ENCODE measurements at regions not wholly inside any gene's neighbourhood (a gene's known extent, or its start where the extent isn't known, plus 50 kb on each side); places are given as distances from the start of the nearest gene placed in this dataset.

DNA sequence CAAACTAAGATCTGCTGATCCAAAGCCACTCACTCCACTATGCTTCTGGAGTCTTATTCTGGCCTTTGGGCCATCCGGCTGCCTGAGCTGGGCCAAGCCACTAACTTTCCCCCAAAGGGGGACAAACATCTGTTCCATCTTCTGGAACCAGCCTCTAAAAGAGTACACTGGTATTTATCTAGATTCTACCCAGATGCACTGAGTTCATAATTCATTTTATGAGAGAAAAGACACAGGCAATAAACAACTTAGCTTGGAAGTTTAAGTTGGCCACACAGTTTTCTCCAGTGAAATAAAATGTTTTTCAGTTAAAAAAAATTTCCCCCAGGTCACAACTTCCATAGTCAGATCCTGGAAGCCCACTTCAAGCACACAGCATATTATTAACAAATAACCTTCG, 80.1 kb upstream of the ARHGEF3 start:
- TF ChIP-seq POLR2AphosphoS5 (IDR thresholded peaks at IDR 0.05; ENCODE audit: low read depth) = no peak
- TF ChIP-seq, protein P1, sequence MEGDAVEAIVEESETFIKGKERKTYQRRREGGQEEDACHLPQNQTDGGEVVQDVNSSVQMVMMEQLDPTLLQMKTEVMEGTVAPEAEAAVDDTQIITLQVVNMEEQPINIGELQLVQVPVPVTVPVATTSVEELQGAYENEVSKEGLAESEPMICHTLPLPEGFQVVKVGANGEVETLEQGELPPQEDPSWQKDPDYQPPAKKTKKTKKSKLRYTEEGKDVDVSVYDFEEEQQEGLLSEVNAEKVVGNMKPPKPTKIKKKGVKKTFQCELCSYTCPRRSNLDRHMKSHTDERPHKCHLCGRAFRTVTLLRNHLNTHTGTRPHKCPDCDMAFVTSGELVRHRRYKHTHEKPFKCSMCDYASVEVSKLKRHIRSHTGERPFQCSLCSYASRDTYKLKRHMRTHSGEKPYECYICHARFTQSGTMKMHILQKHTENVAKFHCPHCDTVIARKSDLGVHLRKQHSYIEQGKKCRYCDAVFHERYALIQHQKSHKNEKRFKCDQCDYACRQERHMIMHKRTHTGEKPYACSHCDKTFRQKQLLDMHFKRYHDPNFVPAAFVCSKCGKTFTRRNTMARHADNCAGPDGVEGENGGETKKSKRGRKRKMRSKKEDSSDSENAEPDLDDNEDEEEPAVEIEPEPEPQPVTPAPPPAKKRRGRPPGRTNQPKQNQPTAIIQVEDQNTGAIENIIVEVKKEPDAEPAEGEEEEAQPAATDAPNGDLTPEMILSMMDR (IDR thresholded peaks at IDR 0.05; ENCODE audit: insufficient read depth, low read length) = no peak
- TF ChIP-seq, protein P2, sequence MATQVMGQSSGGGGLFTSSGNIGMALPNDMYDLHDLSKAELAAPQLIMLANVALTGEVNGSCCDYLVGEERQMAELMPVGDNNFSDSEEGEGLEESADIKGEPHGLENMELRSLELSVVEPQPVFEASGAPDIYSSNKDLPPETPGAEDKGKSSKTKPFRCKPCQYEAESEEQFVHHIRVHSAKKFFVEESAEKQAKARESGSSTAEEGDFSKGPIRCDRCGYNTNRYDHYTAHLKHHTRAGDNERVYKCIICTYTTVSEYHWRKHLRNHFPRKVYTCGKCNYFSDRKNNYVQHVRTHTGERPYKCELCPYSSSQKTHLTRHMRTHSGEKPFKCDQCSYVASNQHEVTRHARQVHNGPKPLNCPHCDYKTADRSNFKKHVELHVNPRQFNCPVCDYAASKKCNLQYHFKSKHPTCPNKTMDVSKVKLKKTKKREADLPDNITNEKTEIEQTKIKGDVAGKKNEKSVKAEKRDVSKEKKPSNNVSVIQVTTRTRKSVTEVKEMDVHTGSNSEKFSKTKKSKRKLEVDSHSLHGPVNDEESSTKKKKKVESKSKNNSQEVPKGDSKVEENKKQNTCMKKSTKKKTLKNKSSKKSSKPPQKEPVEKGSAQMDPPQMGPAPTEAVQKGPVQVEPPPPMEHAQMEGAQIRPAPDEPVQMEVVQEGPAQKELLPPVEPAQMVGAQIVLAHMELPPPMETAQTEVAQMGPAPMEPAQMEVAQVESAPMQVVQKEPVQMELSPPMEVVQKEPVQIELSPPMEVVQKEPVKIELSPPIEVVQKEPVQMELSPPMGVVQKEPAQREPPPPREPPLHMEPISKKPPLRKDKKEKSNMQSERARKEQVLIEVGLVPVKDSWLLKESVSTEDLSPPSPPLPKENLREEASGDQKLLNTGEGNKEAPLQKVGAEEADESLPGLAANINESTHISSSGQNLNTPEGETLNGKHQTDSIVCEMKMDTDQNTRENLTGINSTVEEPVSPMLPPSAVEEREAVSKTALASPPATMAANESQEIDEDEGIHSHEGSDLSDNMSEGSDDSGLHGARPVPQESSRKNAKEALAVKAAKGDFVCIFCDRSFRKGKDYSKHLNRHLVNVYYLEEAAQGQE (IDR thresholded peaks at IDR 0.05; ENCODE audit: insufficient replicate concordance, low read depth) = no peak

All from HL-60 (cell line).